GM12864 (cell line): ENCODE measurements at regions not wholly inside any gene's neighbourhood (a gene's known extent, or its start where the extent isn't known, plus 50 kb on each side); places are given as distances from the start of the nearest gene placed in this dataset.

ENCODE experiments used
- DNase-seq: peaks from one replicate; pipeline ENCODE4 v3.0.0-alpha.2; 2011; ENCODE audit warnings: low read depth
- H3K4me3 ChIP-seq: 2 replicates; pipeline ENCODE4 v1.5.1; 2011; ENCODE audit warnings: mild to moderate bottlenecking, low read depth, low read length, control low read depth
- CTCF ChIP-seq: IDR thresholded peaks from 2 replicates; pipeline ENCODE4 v1.5.1; 2011; ENCODE audit warnings: low read depth, mild to moderate bottlenecking, moderate library complexity, low read length, control low read depth, inconsistent platforms; ENCODE audit errors: missing control alignments

- H3K4me3 ChIP-seq: no peak overlapping the region
- no peak for DNase-seq
- TF ChIP-seq CTCF: no peak
These were observed 139.7 kb downstream of the RRAGC start for GRCh38 chr1:38719880-38720279.

- DNase-seq: no peak
- no peak overlapping the region for H3K4me3 ChIP-seq
- TF ChIP-seq CTCF: no peak
These were observed 141.5 kb downstream of the RRAGC start for GRCh38 chr1:38718031-38718430.

GRCh38 chr1:38716229-38716628 lies 143.3 kb downstream of the RRAGC start:
- DNase-seq: no peak
- no peak overlapping the region for H3K4me3 ChIP-seq
- no peak for TF ChIP-seq CTCF

- no peak for TF ChIP-seq CTCF
- no peak for DNase-seq
- no peak overlapping the region for H3K4me3 ChIP-seq
These were observed 144.2 kb downstream of the RRAGC start for GRCh38 chr1:38715415-38715814.

GRCh38 chr1:38712046-38712445 lies 147.5 kb downstream of the RRAGC start:
- no peak for TF ChIP-seq CTCF
- DNase-seq: no peak
- H3K4me3 ChIP-seq: no peak overlapping the region

GRCh38 chr1:38708701-38709258 lies 150.8 kb downstream of the RRAGC start:
- no peak overlapping the region for H3K4me3 ChIP-seq
- no peak for DNase-seq
- no peak for TF ChIP-seq CTCF

- H3K4me3 ChIP-seq: no peak overlapping the region
- TF ChIP-seq CTCF: no peak
- no peak for DNase-seq
These were observed 158.5 kb downstream of the RRAGC start for GRCh38 chr1:38701088-38701487.
